PC-3 (cell line): ENCODE measurements at regions not wholly inside any gene's neighbourhood (a gene's known extent, or its start where the extent isn't known, plus 50 kb on each side); places are given as distances from the start of the nearest gene placed in this dataset.

Experiments
- ATAC-seq: fragments of 200-7000 bp; cut with Tn5 transposase; 2 replicates; pipeline ENCODE4 v1.9.1; 2020; ENCODE audit warnings: mild to moderate bottlenecking, moderate library complexity
- BruUV-seq: library from RNA; stranded (reverse); fragments of 400-500 nt; replicated peaks from 2 replicates; lab custom pipeline; 2021; lab: Mats Ljungman, UMichigan
- CTCF ChIA-PET: fragments of 300-600 bp; sonication (Branson Sonifier 250); formaldehyde crosslinking; loops from one replicate; lab custom pipeline; 2022; ENCODE audit warnings: antibody characterized with exemption; lab: Charles Lee
- POLR2A ChIA-PET: fragments of 300-600 bp; sonication (Branson Sonifier 250); formaldehyde crosslinking; loops from one replicate; lab custom pipeline; 2022; ENCODE audit warnings: antibody characterized with exemption; ENCODE audit not compliant: unreplicated experiment; lab: Charles Lee
- DNase-seq: peaks from one replicate; pipeline ENCODE4 v3.0.0-alpha.2; 2015
- H2AFZ ChIP-seq: fragments of 300-600 bp; sonication (generic); 2 replicates; pipeline ENCODE4 v1.6.0; 2016; ENCODE audit warnings: antibody characterized with exemption, low read length
- H3F3A ChIP-seq: fragments of 300-600 bp; sonication (generic); one replicate; pipeline ENCODE4 v1.6.0; 2017; ENCODE audit warnings: antibody characterized with exemption, low read length, control low read depth, mild to moderate bottlenecking; ENCODE audit not compliant: unreplicated experiment
- H3K27ac ChIP-seq: fragments of 300-600 bp; sonication (generic); 2 replicates; pipeline ENCODE4 v1.5.1; 2016; ENCODE audit warnings: mild to moderate bottlenecking, low read length
- H3K27me3 ChIP-seq: fragments of 300-600 bp; sonication (generic); 2 replicates; pipeline ENCODE4 v1.6.1; 2016; ENCODE audit warnings: low read length, mixed read lengths
- H3K36me3 ChIP-seq: fragments of 300-600 bp; sonication (generic); 2 replicates; pipeline ENCODE4 v1.6.1; 2016; ENCODE audit warnings: low read depth, mixed run types, low read length, mixed read lengths
- H3K4me1 ChIP-seq: fragments of 300-600 bp; sonication (generic); 2 replicates; pipeline ENCODE4 v1.5.1; 2016; ENCODE audit warnings: low read length; ENCODE audit not compliant: insufficient read depth
- H3K4me2 ChIP-seq: fragments of 300-600 bp; sonication (generic); 2 replicates; pipeline ENCODE4 v1.6.0; 2016; ENCODE audit warnings: low read length
- H3K4me3 ChIP-seq: fragments of 300-600 bp; sonication (generic); 2 replicates; pipeline ENCODE4 v1.5.1; 2016; ENCODE audit warnings: mild to moderate bottlenecking, low read length, mixed read lengths
- H3K79me2 ChIP-seq: fragments of 300-600 bp; sonication (generic); 2 replicates; pipeline ENCODE4 v1.6.1; 2017; ENCODE audit warnings: low read length, mixed read lengths
- H3K9ac ChIP-seq: fragments of 300-600 bp; sonication (generic); 2 replicates; pipeline ENCODE4 v1.6.0; 2016; ENCODE audit warnings: mild to moderate bottlenecking, low read length
- H3K9me2 ChIP-seq: fragments of 300-600 bp; sonication (generic); replicated peaks from 2 replicates; pipeline ENCODE4 v1.6.1; 2016; ENCODE audit warnings: mixed run types, low read length, mixed read lengths
- H3K9me3 ChIP-seq: fragments of 300-600 bp; sonication (generic); 2 replicates; pipeline ENCODE4 v1.6.1; 2016; ENCODE audit warnings: low read length, mixed read lengths
- H4K20me1 ChIP-seq: fragments of 300-600 bp; sonication (generic); 2 replicates; pipeline ENCODE4 v1.6.1; 2016; ENCODE audit warnings: low read length, mixed read lengths
- CTCF ChIP-seq: fragments of 300-600 bp; sonication (generic); conservative IDR thresholded peaks from 2 replicates; pipeline ENCODE4 v1.5.1; 2017; ENCODE audit warnings: antibody characterized with exemption, low read depth, mild to moderate bottlenecking, low read length
- EZH2 ChIP-seq: fragments of 300-600 bp; sonication (generic); IDR thresholded peaks from one replicate; pipeline ENCODE4 v1.6.1; 2017; ENCODE audit warnings: antibody characterized with exemption, mild to moderate bottlenecking, low read length; ENCODE audit not compliant: unreplicated experiment
- EZH2phosphoT487 ChIP-seq: fragments of 300-600 bp; sonication (generic); IDR thresholded peaks from 2 replicates; pipeline ENCODE4 v1.6.1; 2018; ENCODE audit warnings: mild to moderate bottlenecking, antibody characterized with exemption, low read length, borderline replicate concordance
- intact Hi-C: fragments of 100-400 bp; cut with micrococcal nuclease; formaldehyde crosslinking; loops from 2 replicates; pipeline ENCODE4 v1.9.0; 2023

- H3K4me2 ChIP-seq = peak overlapping the region; percentile 47
- H3K27ac ChIP-seq = peak overlapping the region; percentile 87
- POLR2A ChIA-PET = interaction anchor here (0.6 kb wide), 1 partner anchor 145 kb away, joined by 4 read pairs; no protein-coding TSS in a partner anchor
Measured at GRCh38 chr6:141452354-141452686, 680.4 kb upstream of the GJE1 start.

GRCh38 chr6:141451511-141452353, 681.0 kb upstream of the GJE1 start:
- Histone ChIP-seq H3K36me3 (no peaks in the 10 kb centered on the region), H3K9ac (peak overlapping the region; percentile 36)

More at GRCh38 chr6:141452354-141452686, 680.4 kb upstream of the GJE1 start:
- Histone ChIP-seq H4K20me1 (no peaks in the 10 kb centered on the region), H2AFZ (no peak overlapping the region), H3K4me3 (no peak overlapping the region), H3K27me3 (no peaks in the 10 kb centered on the region), H3K4me1 (peaks cover 31% of the 10 kb centered on the region), H3K36me3 (no peaks in the 10 kb centered on the region), H3K79me2 (no peaks in the 10 kb centered on the region), H3F3A (peaks cover 5% of the 10 kb centered on the region), H3K9me3 (no peaks in the 10 kb centered on the region), H3K9me2 (no peaks in the 10 kb centered on the region), H3K9ac (0 out of 2 replicates have a peak overlapping the region, but pooled peaks have one; percentile 0)
- ATAC-seq (peak; percentile 79), DNase-seq (no peak)
- CTCF ChIA-PET = interaction anchor here (1.1 kb wide), 1 partner anchor 31 kb away, joined by 3 read pairs; no protein-coding TSS in a partner anchor
- BruUV-seq = TSS peak; percentile 28
- intact Hi-C loops = no loop called here
- TF ChIP-seq CTCF = no peak

More at GRCh38 chr6:141451511-141452353, 681.0 kb upstream of the GJE1 start:
- peak; percentile 76 for ATAC-seq
- H3K4me2 ChIP-seq = peak overlapping the region; percentile 47
- H3F3A ChIP-seq = peaks cover 5% of the 10 kb centered on the region
- H3K79me2 ChIP-seq = no peaks in the 10 kb centered on the region
- ChIA-PET CTCF (interaction anchor here (1.1 kb wide), 1 partner anchor 32 kb away, joined by 3 read pairs; no protein-coding TSS in a partner anchor), POLR2A (interaction anchor here (0.6 kb wide), 1 partner anchor 145 kb away, joined by 4 read pairs; no protein-coding TSS in a partner anchor)
- TF ChIP-seq CTCF (no peak), EZH2 (no peak), EZH2phosphoT487 (no peak)
- intact Hi-C loops = no loop called here
- H3K27me3 ChIP-seq = no peaks in the 10 kb centered on the region
- peak overlapping the region; percentile 87 for H3K27ac ChIP-seq
- no peak overlapping the region for H3K4me3 ChIP-seq
- BruUV-seq = TSS peak; percentile 65
- H2AFZ ChIP-seq = no peak overlapping the region
- peaks cover 31% of the 10 kb centered on the region for H3K4me1 ChIP-seq
- DNase-seq = peak; percentile 70
- no peaks in the 10 kb centered on the region for H3K9me3 ChIP-seq
- H4K20me1 ChIP-seq = no peaks in the 10 kb centered on the region
- H3K9me2 ChIP-seq = no peaks in the 10 kb centered on the region
